ENCODE measurements at regions not wholly inside any gene's neighbourhood (a gene's known extent, or its start where the extent isn't known, plus 50 kb on each side); places are given as distances from the start of the nearest gene placed in this dataset.

- TF ChIP-seq PAWR (CRISPR knock-in tag; IDR thresholded peaks at IDR 0.05; ENCODE audit: borderline replicate concordance) (no peak), ZMAT3 (CRISPR knock-in tag; conservative IDR thresholded peaks at IDR 0.05) (no peak), ZNF460 (CRISPR knock-in tag; IDR thresholded peaks at IDR 0.05; ENCODE audit: borderline replicate concordance) (no peak), NPAS2 (CRISPR knock-in tag; IDR thresholded peaks at IDR 0.05; ENCODE audit: borderline replicate concordance) (no peak), REST (IDR thresholded peaks at IDR 0.05; ENCODE audit: borderline replicate concordance in 1 of 2, low read depth in 1 of 2, low read length in 2 of 2) (no peak)
- FAIRE-seq (no peak), ATAC-seq (no peak), DNase-seq (ENCODE audit: low spot score) (no peak)
- no peak overlapping the region for H2AFZ ChIP-seq (ENCODE audit: low read length)
- peaks cover 88% of the 10 kb centered on the region for H3K9me3 ChIP-seq (ENCODE audit: low read length)
- no TSS peak for BruUV-seq (replicated peaks)
- in situ Hi-C loops (cut with HindIII; ENCODE audit: extremely low pct_ligation_motif_present, low pct_unique_long_range_greater_than_20kb) = no loop called here
- H3K79me2 ChIP-seq (ENCODE audit: insufficient read depth, low read length) = no peaks in the 10 kb centered on the region
- H3K4me3 ChIP-seq (replicated peaks in 1 of 3; ENCODE audit: insufficient read depth in 1 of 3, low read depth in 2 of 3, low read length in 3 of 3) = no peak overlapping the region
- H3K4me2 ChIP-seq (ENCODE audit: low read depth, low read length) = no peak overlapping the region
- no peaks in the 10 kb centered on the region for H3K36me3 ChIP-seq (replicated peaks in 1 of 2; ENCODE audit: control insufficient read depth in 1 of 2, insufficient read depth in 2 of 2, low read length in 2 of 2)
- POLR2A ChIA-PET = no interaction called here
- H3K4me1 ChIP-seq (ENCODE audit: insufficient read depth, low read length) = no peaks in the 10 kb centered on the region
- intact Hi-C loops (cut with micrococcal nuclease; ENCODE audit: unreplicated experiment) = no loop called here
- CTCF ChIA-PET (ENCODE audit: low intra/inter-chr PET ratio, low total read pairs) = no interaction called here
- no peak overlapping the region for H3K27ac ChIP-seq (ENCODE audit: extremely low read length, insufficient read depth, low read length)
- 0% methylated on average over 3 of the region's 3 CpGs for WGBS (ENCODE audit: low lambda C conversion rate)
- no peaks in the 10 kb centered on the region for H4K20me1 ChIP-seq (ENCODE audit: insufficient read depth, low read length)
- no peak overlapping the region for H3K9ac ChIP-seq (ENCODE audit: insufficient read depth, low read depth, low read length)
- no peaks in the 10 kb centered on the region for H3K27me3 ChIP-seq (ENCODE audit: control insufficient read depth in 1 of 2, insufficient read depth in 2 of 2, low read length in 2 of 2)
Measured at GRCh38 chr15:46708226-46708625, 1009.1 kb upstream of the SEMA6D start.
